Frontal cortex (tissue), 3 donors: ENCODE measurements at regions not wholly inside any gene's neighbourhood (a gene's known extent, or its start where the extent isn't known, plus 50 kb on each side); places are given as distances from the start of the nearest gene placed in this dataset.
"Not testable (repeated sequence)": the region's sequence is repeated elsewhere in the genome, so short reads cannot be mapped to it uniquely, and the experiment has no call there.

Source experiments
- DNase-seq, 2 donors: peaks; one replicate each; pipeline ENCODE4 v3.0.0; 2012; ENCODE audit warnings: low spot score in 2 of 2
- FAIRE-seq: peaks from 2 replicates; lab custom pipeline; 2012; peaks lifted over from hg19 to GRCh38; lab: Jason Lieb, UNC
- donor health status: control.
- donor health status: control.
- donor health status: control.

DNA sequence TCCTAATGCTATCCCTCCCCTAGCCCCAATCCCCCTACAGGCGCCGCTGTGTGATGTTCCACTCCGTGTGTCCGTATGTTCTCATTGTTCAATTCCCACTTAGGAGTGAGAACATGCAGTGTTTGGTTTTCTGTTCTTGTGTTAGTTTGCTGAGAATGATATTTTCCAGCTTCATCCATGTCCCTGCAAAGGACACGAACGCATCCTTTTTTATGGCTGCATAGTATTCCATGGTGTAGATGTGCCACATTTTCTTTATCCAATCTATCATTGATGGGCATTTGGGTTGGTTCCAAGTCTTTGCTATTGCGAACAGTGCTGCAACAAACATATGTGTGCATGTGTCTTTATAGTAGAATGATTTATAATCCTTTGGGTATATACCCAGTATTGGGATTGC, 174.2 kb upstream of the FOXK1 start:
- FAIRE-seq, DNase-seq: not testable (repeated sequence)

DNA sequence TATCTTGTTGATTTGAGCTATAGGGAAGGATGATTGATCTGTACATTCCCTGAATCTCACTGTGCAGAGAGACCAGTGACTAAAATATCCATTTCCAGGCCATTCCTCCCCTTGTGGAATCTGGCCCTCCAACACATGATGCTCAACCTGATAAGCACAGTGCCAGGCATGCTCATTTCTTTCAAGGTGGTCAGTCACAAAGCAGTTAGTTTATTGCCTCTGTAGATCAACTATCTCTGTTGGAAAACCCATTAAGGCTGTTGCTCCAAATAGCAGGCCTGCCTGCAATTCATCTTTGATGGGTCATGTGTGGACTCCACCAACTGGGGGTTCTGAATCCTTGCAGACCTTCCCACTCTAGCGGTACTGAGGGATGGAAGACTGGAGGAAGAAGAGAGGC, 168.6 kb upstream of the FOXK1 start:
- FAIRE-seq, result no peak
- DNase-seq, result no peak

DNA sequence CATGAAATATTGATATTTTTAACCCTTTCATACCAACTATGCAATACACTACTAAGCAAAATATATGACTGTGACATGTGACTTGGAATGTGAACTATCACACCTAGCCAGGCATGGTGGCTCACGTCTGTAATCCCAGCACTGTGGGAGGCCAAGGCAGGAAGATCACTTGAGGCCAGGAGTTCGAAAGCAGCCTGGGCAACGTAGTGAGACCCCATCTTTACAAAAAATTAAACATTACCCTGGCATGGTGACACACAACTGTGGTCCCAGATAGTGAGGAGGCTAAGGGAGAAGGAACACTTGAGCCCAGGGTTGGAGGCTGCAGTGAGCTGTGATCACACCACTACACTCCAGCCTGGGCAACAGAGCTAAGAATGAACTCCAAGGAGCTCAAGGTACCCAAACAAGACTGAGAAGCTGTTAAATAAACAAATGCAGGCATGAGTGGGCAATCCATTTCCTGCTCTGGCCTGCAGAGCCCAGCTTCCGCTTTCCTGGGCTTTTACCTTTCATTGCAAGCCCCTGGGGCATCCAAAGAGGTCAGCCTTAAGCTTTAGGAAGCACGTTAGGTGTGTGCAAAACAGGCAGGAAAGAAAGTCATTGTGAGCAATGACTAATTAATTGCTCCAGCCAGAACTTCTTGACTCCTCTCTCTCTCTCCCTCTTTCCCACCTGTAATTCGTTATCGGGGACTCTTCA, 162.1 kb upstream of the FOXK1 start:
- FAIRE-seq (no peak), DNase-seq (no peak)

DNA sequence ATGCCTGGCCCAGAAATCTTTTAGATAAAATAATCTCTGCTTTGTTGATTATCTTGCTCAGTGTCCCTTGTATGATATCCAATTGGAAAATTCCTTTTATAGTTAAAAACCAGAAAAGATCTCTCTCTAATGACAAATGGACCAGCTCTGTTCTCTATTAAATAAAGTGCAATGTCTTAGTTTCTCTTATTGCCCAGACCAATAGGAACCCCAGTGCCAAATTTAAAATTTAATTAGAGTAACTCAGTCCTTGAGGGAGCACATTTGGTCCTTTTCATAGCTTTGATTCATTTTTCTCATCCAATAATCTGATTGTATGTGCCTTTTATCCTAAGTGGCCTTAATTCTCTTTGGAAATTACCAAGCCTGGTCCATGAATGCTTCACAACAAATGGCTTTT, 158.9 kb upstream of the FOXK1 start:
- FAIRE-seq (no peak), DNase-seq (no peak)

DNA sequence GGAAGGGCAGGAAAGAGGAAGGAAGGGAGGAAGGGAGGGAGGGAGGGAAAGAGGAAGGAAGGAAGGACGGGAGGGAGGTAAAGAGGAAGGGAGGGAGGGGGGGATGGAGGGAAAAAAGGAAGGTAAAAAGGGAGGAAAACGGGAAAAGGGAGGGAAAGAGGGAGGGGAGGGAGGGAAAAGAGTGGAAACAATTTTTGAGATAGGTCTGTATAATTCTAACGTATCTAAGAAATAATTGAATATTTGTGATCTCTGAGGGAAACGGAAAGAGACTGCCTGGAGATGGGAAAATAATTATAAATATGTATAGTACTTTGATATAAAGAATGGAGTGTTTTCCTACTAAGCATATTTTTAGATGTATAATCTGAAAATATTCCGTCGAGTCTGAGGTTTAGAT, 158.2 kb upstream of the FOXK1 start:
- DNase-seq (no peak), FAIRE-seq (no peak)

DNA sequence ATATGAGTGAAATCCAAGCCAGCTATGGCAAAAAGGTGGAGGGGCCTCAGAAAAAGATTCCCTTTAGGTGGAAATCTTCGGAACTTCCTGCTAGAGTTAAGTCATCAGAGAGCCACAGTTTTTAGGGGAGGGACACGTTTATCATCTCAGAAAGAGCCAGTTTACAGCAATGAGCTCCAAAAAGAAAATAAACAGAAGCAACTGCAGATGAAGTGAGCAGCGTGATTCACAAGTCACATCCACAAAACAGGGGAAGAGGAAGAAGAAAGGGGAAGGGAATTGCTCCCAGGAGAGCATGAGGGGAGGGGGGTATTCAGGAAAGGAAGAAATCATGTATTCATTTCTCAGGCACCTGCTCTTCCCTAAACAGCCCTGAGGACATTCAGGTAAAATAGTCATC, 156.2 kb upstream of the FOXK1 start:
- FAIRE-seq (no peak), DNase-seq (no peak)

DNA sequence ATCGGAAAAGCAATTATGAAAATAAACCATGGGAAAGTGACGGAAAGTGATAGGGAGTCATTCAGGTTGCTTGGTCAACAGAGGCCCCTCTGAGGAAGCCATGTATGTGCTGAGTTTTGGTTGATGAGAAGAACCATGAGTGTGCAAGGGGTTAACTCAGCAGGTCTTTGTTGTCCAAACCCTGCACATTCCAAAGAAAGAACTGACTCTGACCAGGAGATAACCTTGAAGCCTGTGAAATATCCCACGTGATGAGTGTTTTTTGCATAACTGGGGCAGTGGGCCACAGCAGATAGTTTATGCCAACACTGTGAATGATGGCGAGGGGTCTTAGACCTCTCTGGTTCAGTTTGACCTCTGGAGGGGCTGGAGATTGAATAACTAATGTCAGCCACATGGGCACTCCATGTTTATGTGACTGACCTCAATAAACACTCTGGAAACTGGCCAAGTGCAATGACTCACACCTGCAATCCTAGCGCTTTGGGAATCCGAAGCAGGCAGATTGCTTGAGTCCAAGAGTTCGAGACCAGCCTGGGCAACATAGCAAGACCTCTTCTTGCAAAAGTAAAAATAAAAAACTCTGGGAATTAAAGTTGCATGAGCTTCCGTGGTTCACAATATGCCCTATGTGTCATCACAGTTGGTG, 154.0 kb upstream of the FOXK1 start:
- DNase-seq (no peak), FAIRE-seq (no peak)

DNA sequence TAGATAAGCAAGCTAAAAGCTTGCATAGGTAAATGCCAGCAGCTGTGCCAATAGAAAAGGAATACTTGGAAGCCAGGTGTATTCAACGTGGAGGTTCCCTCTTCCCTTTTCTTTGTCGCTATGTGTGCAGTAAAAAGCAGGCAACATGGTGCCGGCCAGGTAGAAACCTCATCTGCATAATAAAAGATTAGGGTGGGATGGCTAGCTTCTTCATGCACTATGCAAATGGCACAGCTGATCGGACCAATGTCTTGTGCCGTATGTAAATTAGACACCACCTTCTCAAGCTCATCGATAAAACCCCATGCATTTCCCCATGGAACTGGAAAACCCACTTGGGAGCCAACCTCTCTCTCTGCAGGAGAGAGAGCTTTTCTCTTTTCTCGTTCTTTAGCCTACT, 150.9 kb upstream of the FOXK1 start:
- FAIRE-seq (no peak), DNase-seq (no peak)

DNA sequence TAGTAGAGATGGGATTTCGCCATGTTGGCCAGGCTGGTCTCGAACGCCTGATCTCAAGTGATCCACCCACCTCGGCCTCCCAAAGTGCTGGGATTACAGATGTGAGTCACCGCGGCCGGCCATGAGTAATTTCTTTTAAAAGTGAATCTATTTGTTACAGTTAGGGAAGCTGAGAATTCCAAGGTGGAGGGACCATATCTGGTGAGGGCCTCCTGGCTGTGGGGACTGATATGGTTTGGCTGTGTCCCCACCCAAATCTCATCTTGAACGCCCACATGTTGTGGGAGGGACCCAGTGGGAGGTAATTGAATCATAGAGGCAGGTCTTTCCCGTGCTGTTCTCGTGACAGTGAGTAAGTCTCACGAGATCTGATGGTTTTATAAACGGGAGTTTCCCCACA, 148.8 kb upstream of the FOXK1 start:
- not testable (repeated sequence) for DNase-seq, FAIRE-seq

DNA sequence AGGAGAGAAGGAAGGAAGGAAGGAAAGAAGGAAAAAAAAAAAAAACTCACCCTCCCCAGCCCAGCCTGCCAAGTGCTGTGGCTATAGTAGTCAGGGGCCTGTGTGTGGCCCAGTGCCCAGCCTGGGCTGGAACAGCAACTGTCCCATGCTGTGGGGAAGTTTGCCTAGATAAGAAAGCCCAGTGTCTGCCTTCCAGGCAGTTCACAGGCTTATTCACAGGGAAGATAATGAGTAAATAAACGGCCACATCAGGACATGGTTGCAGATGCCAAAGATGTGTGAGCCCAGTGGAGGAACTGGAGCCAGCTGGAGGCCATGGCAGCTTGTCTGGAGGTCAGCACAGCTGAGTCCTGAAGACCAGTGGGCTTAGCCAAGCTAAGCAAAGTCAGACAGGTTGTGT, 132.4 kb upstream of the FOXK1 start:
- peak; percentile 16 to 17 for DNase-seq
- FAIRE-seq, result no peak

DNA sequence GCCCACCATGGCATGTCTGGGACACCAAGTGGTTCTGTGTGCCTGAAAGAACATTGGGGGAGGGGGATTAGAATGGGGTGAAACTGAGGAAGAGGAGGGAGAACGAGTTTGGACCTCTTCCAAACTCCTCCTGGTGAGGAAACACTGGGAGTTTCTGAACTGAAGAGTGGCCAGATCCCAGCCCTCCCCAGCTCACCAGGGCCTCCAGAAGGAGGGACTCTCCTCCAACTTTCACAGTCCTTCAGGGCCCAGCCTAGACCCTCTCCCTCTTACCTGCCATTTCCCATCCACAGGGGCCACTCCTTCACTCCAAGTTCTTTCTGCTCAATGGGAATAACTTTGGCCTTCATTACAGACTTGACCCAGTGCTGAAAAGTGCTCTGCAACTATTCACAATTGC, 132.0 kb upstream of the FOXK1 start:
- no peak for FAIRE-seq

DNA sequence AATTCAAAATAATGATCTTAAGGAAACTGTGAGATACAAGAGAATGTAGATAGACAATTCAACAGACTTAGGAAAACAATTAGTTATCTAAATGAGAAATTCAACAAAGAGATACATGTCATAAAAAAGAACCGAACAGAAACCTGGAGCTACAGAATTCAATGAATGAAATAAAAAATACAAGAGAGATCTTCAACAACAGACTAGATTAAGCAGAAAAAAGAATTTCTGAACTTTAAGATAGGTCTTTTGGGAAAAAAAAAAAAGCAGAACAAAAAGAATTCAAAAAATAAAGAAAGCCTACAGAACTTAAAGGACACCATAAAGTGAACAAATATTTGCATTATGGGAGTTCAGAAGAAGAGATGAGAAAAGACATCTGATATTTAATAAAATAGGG, 129.1 kb upstream of the FOXK1 start:
- FAIRE-seq (no peak), DNase-seq (no peak)

More for the DNA sequence above, 132.0 kb upstream of the FOXK1 start:
- no peak for DNase-seq

DNA sequence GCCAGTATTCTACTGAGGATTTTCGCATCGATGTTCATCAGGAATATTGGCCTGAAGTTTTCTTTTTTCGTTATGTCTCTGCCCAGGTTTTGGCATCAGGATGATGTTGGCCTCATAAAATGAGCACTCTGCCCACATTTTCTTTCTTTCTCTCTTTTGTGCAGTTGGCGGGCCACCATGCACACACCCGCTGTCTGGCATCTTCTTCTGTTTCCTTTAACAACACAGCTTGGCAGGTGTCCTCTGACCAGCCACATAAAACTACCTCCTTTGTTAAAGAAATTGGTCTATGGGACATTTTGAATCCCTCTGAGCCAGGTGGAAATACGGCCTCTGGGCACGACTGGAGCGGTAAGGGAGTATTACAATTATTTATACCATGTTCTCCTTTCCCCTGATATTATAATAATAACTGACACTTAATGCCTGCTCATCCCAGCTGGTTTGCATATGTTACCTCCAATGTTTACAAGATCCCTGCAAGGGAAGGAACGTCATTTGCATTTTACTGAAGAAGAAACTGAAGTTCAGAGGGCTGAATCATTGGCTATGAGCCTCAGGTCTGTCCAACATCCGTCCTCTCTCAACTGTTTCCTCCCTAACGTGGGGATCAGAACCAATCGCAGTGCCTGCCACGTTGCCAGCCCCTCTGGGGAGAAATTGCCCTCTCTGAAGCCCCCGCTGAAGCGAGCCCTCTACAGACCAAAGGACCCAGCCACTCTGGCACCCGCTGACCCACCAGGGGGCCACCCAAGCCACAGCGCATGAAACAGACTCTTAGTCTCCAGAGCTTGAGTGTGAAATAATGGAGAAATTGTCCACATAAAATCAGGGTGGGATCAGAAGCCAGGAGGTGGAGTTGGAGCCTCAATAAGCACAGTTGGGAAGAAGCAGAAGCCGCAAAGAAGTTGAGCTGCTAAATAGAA, 125.0 kb upstream of the FOXK1 start:
- FAIRE-seq, result no peak
- no peak for DNase-seq

DNA sequence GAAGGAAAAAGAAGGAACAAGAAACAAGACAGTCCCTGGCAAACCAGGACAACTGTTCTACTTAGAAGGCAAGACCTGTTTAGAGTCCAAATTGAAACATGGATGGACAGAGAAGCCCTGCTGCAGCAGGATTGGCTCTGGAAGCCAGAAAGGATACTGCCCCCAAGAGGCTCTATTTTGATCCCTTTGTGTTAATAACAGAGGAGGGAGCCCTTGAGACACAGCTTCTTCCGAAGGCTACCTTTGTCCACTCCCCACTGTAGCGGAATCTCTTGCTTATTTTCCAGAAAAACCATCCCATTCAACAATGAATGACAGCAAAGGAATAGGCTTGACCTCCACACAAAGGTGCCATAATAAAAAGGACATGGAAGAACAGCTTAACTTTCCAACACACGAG, 120.3 kb upstream of the FOXK1 start:
- FAIRE-seq, result no peak

DNA sequence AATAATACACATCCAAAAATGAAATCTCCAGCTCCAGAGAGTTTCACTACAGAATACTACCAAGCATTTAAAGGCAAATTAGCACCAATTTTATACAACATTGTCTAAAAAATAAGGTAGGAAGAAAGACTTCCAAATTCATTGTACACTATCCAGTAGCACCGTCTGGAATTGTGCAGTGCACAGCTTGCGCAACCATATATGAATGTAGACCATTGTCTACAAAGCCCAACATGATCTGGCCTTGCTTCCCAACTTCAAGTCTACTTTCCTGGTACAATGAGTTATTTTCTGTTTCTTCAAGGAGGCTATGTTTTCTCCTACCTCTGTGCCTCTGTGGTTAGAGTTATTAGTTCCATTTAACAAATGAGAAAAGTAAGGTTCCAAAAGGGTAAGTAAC, 115.4 kb upstream of the FOXK1 start:
- FAIRE-seq, result no peak
- no peak for DNase-seq

More for the DNA sequence above, 120.3 kb upstream of the FOXK1 start:
- DNase-seq, result no peak

DNA sequence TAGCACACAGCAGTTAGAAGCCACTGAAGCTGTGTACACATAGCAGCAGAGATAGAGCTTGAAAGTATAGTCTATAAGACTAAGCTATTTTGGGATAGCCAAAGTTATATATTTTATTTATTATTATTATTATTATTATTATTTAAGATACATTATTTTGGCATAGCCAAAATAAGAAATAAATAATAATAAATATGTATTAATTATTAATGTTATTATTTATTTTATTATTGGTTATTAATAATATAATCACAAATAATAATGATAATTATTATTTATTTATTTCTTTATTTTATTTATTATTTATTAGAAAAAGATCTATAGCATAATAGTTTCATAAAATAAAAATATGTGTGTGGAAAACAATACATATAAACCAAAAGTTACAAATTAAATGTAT, 107.2 kb upstream of the FOXK1 start:
- peak; percentile 99 for FAIRE-seq

DNA sequence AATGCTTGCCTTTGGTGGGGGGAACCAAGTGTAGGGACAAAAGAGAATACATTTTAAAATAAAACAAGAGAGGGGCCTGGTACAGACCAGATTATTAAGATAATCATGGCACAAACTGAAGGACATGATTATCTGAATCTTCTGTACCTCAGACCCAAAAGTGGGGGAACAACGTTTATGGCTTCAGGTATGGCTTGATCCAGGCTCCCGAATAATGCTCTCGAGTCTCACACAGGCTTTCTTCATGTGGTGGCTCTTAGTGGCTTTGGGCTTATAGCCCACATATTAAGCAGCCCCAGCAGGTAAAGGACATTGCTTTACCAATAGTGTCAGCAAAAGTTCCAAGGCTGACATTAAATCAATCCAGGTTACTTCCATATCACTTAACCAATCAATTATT, 106.8 kb upstream of the FOXK1 start:
- DNase-seq (no peak), FAIRE-seq (no peak)

More for the DNA sequence above, 107.2 kb upstream of the FOXK1 start:
- no peak for DNase-seq

DNA sequence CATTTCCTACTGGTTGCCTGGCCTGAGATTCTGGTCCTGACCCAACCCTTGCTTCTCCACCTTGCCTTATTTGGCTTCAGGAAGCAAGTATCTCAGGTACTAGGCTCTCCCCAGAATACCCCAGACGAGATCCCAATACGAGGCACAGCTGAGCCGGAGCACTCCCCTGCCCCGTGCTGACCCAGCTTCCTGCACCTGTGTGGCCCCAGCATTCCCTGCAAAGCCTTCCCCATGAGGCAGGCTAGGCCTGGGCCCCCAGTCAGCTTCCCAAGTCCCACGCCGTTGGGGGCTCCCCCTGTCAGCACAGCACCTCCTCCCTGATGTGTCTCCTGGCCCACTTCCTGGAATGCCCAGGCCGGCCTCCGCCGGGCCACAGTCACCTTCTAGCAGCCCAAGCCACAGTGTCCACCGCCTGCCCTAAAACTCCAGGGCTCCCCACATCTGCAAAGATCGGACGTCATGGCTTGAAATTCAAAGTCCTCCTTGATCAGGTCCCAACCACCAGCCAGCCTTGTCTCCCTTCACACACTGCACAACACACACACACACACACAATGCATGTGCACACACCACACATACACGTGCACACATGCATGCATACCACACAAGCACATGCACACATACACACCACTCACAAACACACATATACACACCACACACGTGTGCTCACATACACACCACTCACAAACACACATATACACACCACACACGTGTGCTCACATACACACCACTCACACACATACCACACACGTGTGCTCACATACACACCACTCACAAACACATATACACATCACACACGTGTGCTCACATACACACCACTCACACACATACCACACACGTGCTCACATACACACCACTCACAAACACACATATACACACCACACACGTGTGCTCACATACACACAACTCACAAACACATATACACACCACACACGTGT, 78.9 kb upstream of the FOXK1 start:
- DNase-seq (no peak), FAIRE-seq (no peak)

DNA sequence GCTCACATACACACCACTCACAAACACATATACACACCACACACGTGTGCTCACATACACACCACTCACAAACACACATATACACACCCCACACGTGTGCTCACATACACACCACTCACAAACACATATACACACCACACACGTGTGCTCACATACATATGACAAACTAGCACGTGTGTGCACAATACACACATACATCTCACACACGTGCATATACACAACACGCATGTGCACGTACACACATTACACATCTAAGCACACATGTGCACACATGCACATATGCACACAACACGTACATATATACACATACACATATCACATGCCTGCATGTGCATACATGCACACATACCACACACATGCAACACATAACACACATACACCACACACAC, 78.3 kb upstream of the FOXK1 start:
- FAIRE-seq, result no peak
- DNase-seq, result no peak

DNA sequence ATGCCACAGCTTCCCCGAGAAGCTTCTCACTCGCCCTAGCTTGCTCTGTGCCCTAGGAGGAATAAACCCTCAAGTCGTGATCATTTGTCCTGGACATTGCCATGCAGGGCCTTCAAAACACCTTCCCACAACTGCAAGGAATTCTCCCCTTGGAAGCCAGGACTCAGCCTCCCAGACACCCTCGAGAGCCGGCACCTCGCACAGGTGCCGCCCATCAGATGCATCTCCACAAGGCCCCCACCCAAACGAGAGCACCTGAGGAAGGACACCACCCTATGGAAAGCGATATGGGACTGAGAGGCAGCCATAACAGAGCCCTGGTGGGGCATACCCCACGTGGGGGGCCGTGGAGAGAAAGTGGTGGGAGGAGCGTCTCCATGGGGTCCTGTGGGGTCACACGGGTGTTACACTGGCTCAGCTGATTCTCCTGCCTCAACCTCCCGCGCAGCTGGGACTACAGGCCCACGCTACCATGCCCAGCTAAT, 77.6 kb upstream of the FOXK1 start:
- no peak for FAIRE-seq
- no peak for DNase-seq
